SU-DHL-6 (cell line): ENCODE measurements at regions not wholly inside any gene's neighbourhood (a gene's known extent, or its start where the extent isn't known, plus 50 kb on each side); places are given as distances from the start of the nearest gene placed in this dataset.

Experiments
- H2AFZ ChIP-seq: fragments of 200-600 bp; sonication (generic); 2 replicates; pipeline ENCODE4 v1.6.1; 2014; ENCODE audit warnings: low read depth, mild to moderate bottlenecking, moderate library complexity, mixed read lengths, antibody characterized with exemption, low read length; ENCODE audit not compliant: severe bottlenecking
- H3F3A ChIP-seq: fragments of 200-600 bp; shearing (Covaris generic); 2 replicates; pipeline ENCODE4 v1.6.0; 2016; ENCODE audit warnings: antibody characterized with exemption, mild to moderate bottlenecking; ENCODE audit not compliant: insufficient read depth
- H3K27ac ChIP-seq: fragments of 200-600 bp; sonication (generic); 2 replicates; pipeline ENCODE4 v1.5.1; 2016; ENCODE audit warnings: low read depth, mild to moderate bottlenecking, low read length, moderate library complexity, mixed read lengths
- H3K27me3 ChIP-seq: fragments of 200-600 bp; sonication (generic), shearing (Covaris generic); 2 replicates; pipeline ENCODE4 v1.6.0; 2014; ENCODE audit warnings: mild to moderate bottlenecking, low read length
- H3K36me3 ChIP-seq: fragments of 200-600 bp; sonication (generic); 2 replicates; pipeline ENCODE4 v1.6.1; 2014; ENCODE audit warnings: mild to moderate bottlenecking, low read length, mixed read lengths
- H3K4me2 ChIP-seq: fragments of 300-600, 200-600 bp; shearing (Covaris generic), sonication (generic); 2 replicates; pipeline ENCODE4 v1.6.0; 2014; ENCODE audit warnings: low read length, low read depth, mild to moderate bottlenecking; ENCODE audit not compliant: poor library complexity, severe bottlenecking
- H3K4me3 ChIP-seq: fragments of 200-600 bp; sonication (generic); 2 replicates; pipeline ENCODE4 v1.5.1; 2014; ENCODE audit warnings: antibody characterized with exemption, low read length, mild to moderate bottlenecking, mixed read lengths; ENCODE audit not compliant: insufficient read depth, poor library complexity, severe bottlenecking
- H3K79me2 ChIP-seq: fragments of 200-600 bp; sonication (generic); 2 replicates; pipeline ENCODE4 v1.6.1; 2014; ENCODE audit warnings: mild to moderate bottlenecking, low read length, moderate library complexity; ENCODE audit not compliant: insufficient read depth
- H3K9ac ChIP-seq: fragments of 200-600 bp; sonication (generic); 2 replicates; pipeline ENCODE4 v1.7.0; 2014; ENCODE audit warnings: mild to moderate bottlenecking, low read length
- H3K9me2 ChIP-seq: fragments of 200-600 bp; sonication (generic); replicated peaks from 2 replicates; pipeline ENCODE4 v1.6.1; 2014; ENCODE audit warnings: low read length; ENCODE audit not compliant: insufficient read depth
- H3K9me3 ChIP-seq: fragments of 200-600 bp; sonication (generic); 2 replicates; pipeline ENCODE4 v1.6.1; 2014; ENCODE audit warnings: low read length, mixed read lengths; ENCODE audit not compliant: insufficient read depth
- H4K20me1 ChIP-seq: fragments of 200-600 bp; sonication (generic); 2 replicates; pipeline ENCODE4 v1.6.1; 2014; ENCODE audit warnings: low read depth, mild to moderate bottlenecking, antibody characterized with exemption, low read length, moderate library complexity, mixed read lengths
- CTCF ChIP-seq: fragments of 200-600 bp; sonication (generic); IDR thresholded peaks from one replicate; pipeline ENCODE4 v1.5.1; 2017; ENCODE audit warnings: antibody characterized with exemption, mild to moderate bottlenecking, low read length, moderate library complexity; ENCODE audit not compliant: insufficient read depth, poor library complexity, severe bottlenecking
- EZH2phosphoT487 ChIP-seq: fragments of 200-600 bp; sonication (generic), shearing (Covaris generic); conservative IDR thresholded peaks from 2 replicates; pipeline ENCODE4 v1.6.1; 2018; ENCODE audit warnings: mild to moderate bottlenecking, antibody characterized with exemption, low read length, moderate library complexity, mixed read lengths

GRCh38 chr9:31908158-31908890 lies 476.1 kb upstream of the ACO1 start:
- H3K9ac ChIP-seq = no peak overlapping the region
- no peak for TF ChIP-seq EZH2phosphoT487
- TF ChIP-seq CTCF = no peak
- H3K4me2 ChIP-seq = no peak overlapping the region
- no peak overlapping the region for H3K4me3 ChIP-seq
- H3F3A ChIP-seq = no peaks in the 10 kb centered on the region
- no peaks in the 10 kb centered on the region for H3K36me3 ChIP-seq
- no peaks in the 10 kb centered on the region for H3K27me3 ChIP-seq
- H3K9me3 ChIP-seq = no peaks in the 10 kb centered on the region
- no peaks in the 10 kb centered on the region for H3K9me2 ChIP-seq
- no peaks in the 10 kb centered on the region for H3K79me2 ChIP-seq
- no peak overlapping the region for H2AFZ ChIP-seq
- H3K27ac ChIP-seq = no peak overlapping the region
- H4K20me1 ChIP-seq = no peaks in the 10 kb centered on the region

GRCh38 chr9:31908891-31909480 lies 475.5 kb upstream of the ACO1 start:
- H3K27ac ChIP-seq = no peak overlapping the region
- no peaks in the 10 kb centered on the region for H3K9me3 ChIP-seq
- H3K4me3 ChIP-seq = no peak overlapping the region
- H3K9me2 ChIP-seq = no peaks in the 10 kb centered on the region
- H3K79me2 ChIP-seq = no peaks in the 10 kb centered on the region
- H3K4me2 ChIP-seq = no peak overlapping the region
- H4K20me1 ChIP-seq = no peaks in the 10 kb centered on the region; the same call in 1 of the 2 replicates
- H3K27me3 ChIP-seq = no peaks in the 10 kb centered on the region
- H3F3A ChIP-seq = no peaks in the 10 kb centered on the region
- no peak overlapping the region for H2AFZ ChIP-seq
- no peak overlapping the region for H3K9ac ChIP-seq
- TF ChIP-seq CTCF (no peak), EZH2phosphoT487 (no peak)
- H3K36me3 ChIP-seq = 0 out of 2 replicates have a peak, but pooled peaks cover 3% of the 10 kb centered on the region

GRCh38 chr9:31912636-31913035 lies 471.8 kb upstream of the ACO1 start:
- Histone ChIP-seq H3K27me3 (no peaks in the 10 kb centered on the region), H3K9me2 (no peaks in the 10 kb centered on the region), H3F3A (no peaks in the 10 kb centered on the region), H3K9ac (no peak overlapping the region), H3K27ac (no peak overlapping the region), H4K20me1 (no peaks in the 10 kb centered on the region; the same call in 1 of the 2 replicates), H2AFZ (no peak overlapping the region), H3K4me3 (no peak overlapping the region), H3K4me2 (no peak overlapping the region), H3K9me3 (0 out of 2 replicates have a peak, but pooled peaks cover 3% of the 10 kb centered on the region), H3K79me2 (no peaks in the 10 kb centered on the region), H3K36me3 (0 out of 2 replicates have a peak, but pooled peaks cover 3% of the 10 kb centered on the region)
- TF ChIP-seq CTCF (no peak), EZH2phosphoT487 (no peak)
